ENCODE measurements at regions not wholly inside any gene's neighbourhood (a gene's known extent, or its start where the extent isn't known, plus 50 kb on each side); places are given as distances from the start of the nearest gene placed in this dataset.
"Not testable (repeated sequence)": the region's sequence is repeated elsewhere in the genome, so short reads cannot be mapped to it uniquely, and the experiment has no call there.

- TF ChIP-seq CSRNP3 (CRISPR knock-in tag; IDR thresholded peaks at IDR 0.05) (no peak), ESRRG (CRISPR knock-in tag; IDR thresholded peaks at IDR 0.05) (no peak), TOX (CRISPR knock-in tag; IDR thresholded peaks at IDR 0.05; ENCODE audit: borderline replicate concordance) (no peak), RARB (CRISPR knock-in tag; IDR thresholded peaks at IDR 0.05) (no peak), BACH2 (CRISPR knock-in tag; IDR thresholded peaks at IDR 0.05; ENCODE audit: borderline replicate concordance) (no peak), OSR1 (CRISPR knock-in tag; IDR thresholded peaks at IDR 0.05) (no peak), SNAI2 (CRISPR knock-in tag; IDR thresholded peaks at IDR 0.05) (no peak), CSDC2 (CRISPR knock-in tag; IDR thresholded peaks at IDR 0.05) (no peak), ZNF70 (CRISPR knock-in tag; IDR thresholded peaks at IDR 0.05) (no peak), PPARA (CRISPR knock-in tag; IDR thresholded peaks at IDR 0.05; ENCODE audit: borderline replicate concordance) (no peak), CREB5 (CRISPR knock-in tag; IDR thresholded peaks at IDR 0.05; ENCODE audit: low read depth) (no peak), ZNF8 (CRISPR knock-in tag; IDR thresholded peaks at IDR 0.05) (no peak)
- ATAC-seq, result no peak
These were observed 77.7 kb upstream of the EEF2KMT start for GRCh38 chr16:5175266-5175665.

- ATAC-seq, result no peak
- TF ChIP-seq RARB (CRISPR knock-in tag; IDR thresholded peaks at IDR 0.05), result no peak
- no peak for TF ChIP-seq ZFP30 (CRISPR knock-in tag; IDR thresholded peaks at IDR 0.05)
- no peak for TF ChIP-seq ESRRG (CRISPR knock-in tag; IDR thresholded peaks at IDR 0.05)
- no peak for TF ChIP-seq ISL1 (CRISPR knock-in tag; IDR thresholded peaks at IDR 0.05)
- no peak for TF ChIP-seq ZNF8 (CRISPR knock-in tag; IDR thresholded peaks at IDR 0.05)
- no peak for TF ChIP-seq TSHZ2 (CRISPR knock-in tag; IDR thresholded peaks at IDR 0.05)
- TF ChIP-seq ZFP3 (CRISPR knock-in tag; IDR thresholded peaks at IDR 0.05), result no peak
- TF ChIP-seq CSRNP3 (CRISPR knock-in tag; IDR thresholded peaks at IDR 0.05), result no peak
- TF ChIP-seq SNAI2 (CRISPR knock-in tag; IDR thresholded peaks at IDR 0.05), result no peak
- TF ChIP-seq PATZ1 (CRISPR knock-in tag; IDR thresholded peaks at IDR 0.05; ENCODE audit: borderline replicate concordance), result no peak
- no peak for TF ChIP-seq CREB5 (CRISPR knock-in tag; IDR thresholded peaks at IDR 0.05; ENCODE audit: low read depth)
- TF ChIP-seq TOX (CRISPR knock-in tag; IDR thresholded peaks at IDR 0.05; ENCODE audit: borderline replicate concordance), result no peak
- no peak for TF ChIP-seq ZC3H10 (CRISPR knock-in tag; IDR thresholded peaks at IDR 0.05)
- no peak for TF ChIP-seq TCF4 (CRISPR knock-in tag; IDR thresholded peaks at IDR 0.05; ENCODE audit: borderline replicate concordance)
- no peak for TF ChIP-seq BACH2 (CRISPR knock-in tag; IDR thresholded peaks at IDR 0.05; ENCODE audit: borderline replicate concordance)
- TF ChIP-seq CSDC2 (CRISPR knock-in tag; IDR thresholded peaks at IDR 0.05), result no peak
- no peak for TF ChIP-seq ZNF565 (CRISPR knock-in tag; conservative IDR thresholded peaks at IDR 0.05; ENCODE audit: low read depth)
- TF ChIP-seq POU6F1 (CRISPR knock-in tag; IDR thresholded peaks at IDR 0.05; ENCODE audit: borderline replicate concordance, low read depth), result no peak
- no peak for TF ChIP-seq ZNF70 (CRISPR knock-in tag; IDR thresholded peaks at IDR 0.05)
These were observed 68.9 kb upstream of the EEF2KMT start for GRCh38 chr16:5166486-5166885.

- ATAC-seq, result not testable (repeated sequence)
These were observed 67.8 kb upstream of the EEF2KMT start for GRCh38 chr16:5165429-5165828.

GRCh38 chr16:5162801-5163200 is 65.2 kb upstream of the EEF2KMT start:
- ATAC-seq, result not testable (repeated sequence)

- not testable (repeated sequence) for ATAC-seq
These were observed 64.3 kb upstream of the EEF2KMT start for GRCh38 chr16:5161888-5162287.

GRCh38 chr16:5160010-5160409 is 62.4 kb upstream of the EEF2KMT start:
- not testable (repeated sequence) for ATAC-seq

Measured in SK-N-SH treated with all-trans-retinoic acid at 6 μM for 48 hours (cell line).